ENCODE measurements at regions not wholly inside any gene's neighbourhood (a gene's known extent, or its start where the extent isn't known, plus 50 kb on each side); places are given as distances from the start of the nearest gene placed in this dataset.
"Not testable (repeated sequence)": the region's sequence is repeated elsewhere in the genome, so short reads cannot be mapped to it uniquely, and the experiment has no call there.

- Histone ChIP-seq H3K27ac (no peak overlapping the region), H3K4me3 (no peak overlapping the region)
These were observed 154.4 kb downstream of the EFNB1 start for GRCh38 chrX:68983004-68983857.

GRCh38 chrX:68982476-68982875, 153.7 kb downstream of the EFNB1 start:
- Histone ChIP-seq H3K27ac (no peak overlapping the region), H3K4me3 (no peak overlapping the region)

- Histone ChIP-seq H3K27ac (no peak overlapping the region), H3K4me3 (no peak overlapping the region)
These were observed 152.2 kb downstream of the EFNB1 start for GRCh38 chrX:68980906-68981616.

GRCh38 chrX:68978655-68979054, 149.8 kb downstream of the EFNB1 start:
- Histone ChIP-seq H3K27ac (no peak overlapping the region), H3K4me3 (no peak overlapping the region)

GRCh38 chrX:68978255-68978654, 149.4 kb downstream of the EFNB1 start:
- Histone ChIP-seq H3K4me3 (no peak overlapping the region), H3K27ac (no peak overlapping the region)

- Histone ChIP-seq H3K4me3 (no peak overlapping the region), H3K27ac (no peak overlapping the region)
These were observed 124.5 kb downstream of the EFNB1 start for GRCh38 chrX:68953331-68953730.

GRCh38 chrX:68951942-68952619, 123.3 kb downstream of the EFNB1 start:
- H3K27ac ChIP-seq, H3K4me3 ChIP-seq: not testable (repeated sequence)

GRCh38 chrX:68950937-68951336, 122.1 kb downstream of the EFNB1 start:
- no peak overlapping the region for H3K27ac ChIP-seq
- no peak overlapping the region for H3K4me3 ChIP-seq

GRCh38 chrX:68947882-68948605, 119.2 kb downstream of the EFNB1 start:
- Histone ChIP-seq H3K4me3 (no peak overlapping the region), H3K27ac (no peak overlapping the region)

- H3K4me3 ChIP-seq: no peak overlapping the region
- H3K27ac ChIP-seq: peak overlapping the region in 1 of 21 experiments; percentile 39
These were observed 116.9 kb downstream of the EFNB1 start for GRCh38 chrX:68945603-68946228.

- peak overlapping the region in 1 of 21 experiments; percentile 39 for H3K27ac ChIP-seq
- H3K4me3 ChIP-seq: no peak overlapping the region
These were observed 116.3 kb downstream of the EFNB1 start for GRCh38 chrX:68945081-68945602.

- Histone ChIP-seq H3K4me3 (no peak overlapping the region), H3K27ac (no peak overlapping the region)
These were observed 115.4 kb downstream of the EFNB1 start for GRCh38 chrX:68944211-68944610.

GRCh38 chrX:68942840-68943239, 114.0 kb downstream of the EFNB1 start:
- no peak overlapping the region for H3K4me3 ChIP-seq
- H3K27ac ChIP-seq: no peak overlapping the region

GRCh38 chrX:68942104-68942503, 113.3 kb downstream of the EFNB1 start:
- Histone ChIP-seq H3K4me3 (no peak overlapping the region), H3K27ac (no peak overlapping the region)

GRCh38 chrX:68941385-68941952, 112.6 kb downstream of the EFNB1 start:
- Histone ChIP-seq H3K27ac (no peak overlapping the region), H3K4me3 (no peak overlapping the region)

GRCh38 chrX:68940601-68941000, 111.8 kb downstream of the EFNB1 start:
- Histone ChIP-seq H3K27ac (no peak overlapping the region), H3K4me3 (no peak overlapping the region)

GRCh38 chrX:68939868-68940267, 111.0 kb downstream of the EFNB1 start:
- H3K4me3 ChIP-seq: no peak overlapping the region
- no peak overlapping the region for H3K27ac ChIP-seq

- no peak overlapping the region for H3K27ac ChIP-seq
These were observed 109.6 kb downstream of the EFNB1 start for GRCh38 chrX:68938244-68939004.

More at GRCh38 chrX:68938244-68939004, 109.6 kb downstream of the EFNB1 start:
- H3K4me3 ChIP-seq: no peak overlapping the region
